Stimulated activated CD4-positive, alpha-beta T cell treated with anti-CD3 and anti-CD28 coated beads, TNF-alpha, amount 100 ng/mL, for 24 hours (primary cell): ENCODE measurements at regions not wholly inside any gene's neighbourhood (a gene's known extent, or its start where the extent isn't known, plus 50 kb on each side); places are given as distances from the start of the nearest gene placed in this dataset.

Experiments used
- DNase-seq, 3 experiments: peaks; one replicate each; pipeline ENCODE4 v3.0.0-alpha.2; 2020; ENCODE audit warnings: low read depth in 3 of 3

GRCh38 chr4:53775381-53775780 is 184.1 kb upstream of the LNX1 start:
- DNase-seq, result no peak

DNA sequence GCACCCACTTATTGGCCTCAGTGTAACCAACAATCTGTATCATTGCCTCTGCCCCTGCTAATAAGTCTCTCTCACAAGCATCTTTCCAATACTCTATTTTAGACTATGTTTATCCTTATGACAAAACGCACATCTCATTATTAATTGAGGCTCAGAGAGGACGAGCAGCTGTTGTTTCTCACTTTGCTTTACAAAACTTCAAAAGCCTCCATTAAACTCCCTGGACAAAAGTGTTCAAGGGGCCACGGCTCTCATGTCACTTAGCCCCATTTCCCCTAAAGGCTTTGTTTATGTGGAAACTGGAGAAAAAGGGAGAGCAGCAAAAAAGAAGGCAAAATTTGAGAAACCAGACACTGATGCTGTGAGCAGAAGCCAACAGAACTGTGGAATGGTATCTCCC is 180.0 kb upstream of the LNX1 start:
- DNase-seq, result no peak

- no peak for DNase-seq
Observed at GRCh38 chr4:53767482-53767881, 176.2 kb upstream of the LNX1 start.

- DNase-seq, result no peak
Observed at GRCh38 chr4:53764761-53765490, 173.6 kb upstream of the LNX1 start.

DNA sequence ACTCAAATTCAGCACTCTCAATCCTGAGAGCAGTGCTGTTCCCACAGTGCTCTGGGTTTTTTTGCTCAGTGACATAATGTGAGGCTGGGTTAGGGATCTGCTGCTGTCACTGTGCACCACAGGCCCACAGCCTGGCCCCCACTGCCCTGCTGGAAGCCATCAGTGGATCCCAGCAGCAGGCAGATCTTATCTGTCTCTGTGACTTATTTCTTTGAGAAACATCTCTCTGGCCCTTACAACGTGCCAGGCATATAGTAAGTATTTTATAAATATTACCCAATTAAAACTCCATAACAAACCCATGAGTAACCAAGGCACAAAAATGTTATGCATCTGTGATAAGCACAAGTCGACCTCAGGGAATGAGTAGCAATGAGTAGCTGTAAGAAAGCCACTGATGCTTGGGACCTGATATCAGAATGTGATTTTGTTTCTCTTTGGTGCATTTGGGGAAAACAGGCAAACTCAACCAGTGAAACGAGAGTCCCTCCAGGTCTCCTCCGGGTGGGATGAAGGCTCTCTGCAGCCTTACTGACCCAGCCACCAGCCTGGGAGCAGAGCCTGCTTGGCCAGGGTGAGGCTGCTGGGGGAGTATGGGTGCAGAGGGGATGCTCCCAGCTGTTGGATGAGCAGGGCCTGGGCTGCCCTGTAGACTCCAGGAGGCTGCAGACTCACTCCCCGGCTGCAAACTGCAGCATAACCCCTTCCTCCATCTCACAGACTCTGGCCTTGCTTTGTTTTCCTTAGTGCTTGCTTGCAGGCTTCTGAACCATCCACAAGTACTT is 172.7 kb upstream of the LNX1 start:
- no peak for DNase-seq

DNA sequence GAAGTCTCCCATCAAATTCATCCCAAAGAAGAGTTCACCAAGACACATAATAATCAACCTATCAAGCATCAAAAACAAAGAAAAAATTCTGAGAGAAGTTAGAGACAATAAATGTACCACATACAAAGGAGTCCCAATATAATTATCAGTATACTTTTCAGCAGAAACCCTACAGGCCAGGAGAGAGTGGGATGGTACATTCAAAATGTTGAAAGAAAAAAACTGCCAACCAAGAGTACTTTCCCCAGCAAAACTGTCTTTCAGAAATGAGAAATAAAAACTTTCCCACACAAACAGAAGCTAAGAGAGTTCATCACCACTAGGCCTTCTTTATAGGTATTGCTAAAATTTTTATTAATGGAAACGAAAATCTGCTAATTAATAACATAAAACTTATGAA is 164.4 kb upstream of the LNX1 start:
- no peak for DNase-seq

DNA sequence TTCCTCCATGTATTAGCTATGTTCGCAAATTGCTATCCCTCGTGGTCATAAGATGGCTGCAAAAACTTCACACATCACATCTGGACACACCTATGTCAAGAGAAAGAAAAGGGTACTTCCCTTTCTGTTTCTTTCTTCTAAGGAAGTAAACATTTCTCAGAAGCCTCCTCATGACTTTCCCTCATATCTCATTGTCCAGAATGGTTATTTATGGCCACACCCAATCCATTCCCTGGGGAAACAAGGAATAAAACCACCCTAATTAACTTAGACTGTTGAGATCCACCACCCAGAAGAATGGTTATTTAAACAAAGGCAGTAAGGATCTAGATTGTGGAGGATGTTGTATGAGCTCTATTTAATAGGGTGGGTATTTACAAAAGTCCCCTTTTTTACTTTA is 160.8 kb upstream of the LNX1 start:
- DNase-seq, result no peak

- DNase-seq, result no peak
Observed at GRCh38 chr4:53748328-53748772, 157.1 kb upstream of the LNX1 start.

- no peak for DNase-seq
Observed at GRCh38 chr4:53747401-53747800, 156.1 kb upstream of the LNX1 start.

GRCh38 chr4:53744446-53745160 is 153.3 kb upstream of the LNX1 start:
- DNase-seq, result no peak

GRCh38 chr4:53734584-53735353 is 143.5 kb upstream of the LNX1 start:
- no peak for DNase-seq

GRCh38 chr4:53734182-53734581 is 142.9 kb upstream of the LNX1 start:
- no peak for DNase-seq

DNA sequence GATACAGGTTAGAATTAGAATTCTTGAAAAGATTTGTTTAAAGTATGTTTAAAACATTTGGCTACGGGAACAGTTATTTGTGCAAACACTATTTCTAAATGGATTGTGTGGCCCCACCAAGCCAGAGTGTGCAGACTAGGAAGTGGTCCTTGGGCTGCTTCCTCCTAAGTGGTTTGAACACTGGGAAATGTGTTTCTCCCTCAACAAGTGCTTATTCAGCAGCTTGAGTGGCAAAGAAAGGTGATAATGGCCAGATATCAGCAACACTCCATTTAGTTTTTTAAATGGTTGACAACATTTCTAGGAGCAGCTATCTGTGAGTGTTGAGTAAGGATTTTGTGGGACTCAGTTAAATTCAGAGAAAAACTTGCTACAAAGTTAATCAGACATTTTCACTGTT is 141.4 kb upstream of the LNX1 start:
- no peak for DNase-seq

GRCh38 chr4:53730031-53730805 is 138.9 kb upstream of the LNX1 start:
- DNase-seq, result no peak

- no peak for DNase-seq
Observed at GRCh38 chr4:53722110-53722509, 130.8 kb upstream of the LNX1 start.

DNA sequence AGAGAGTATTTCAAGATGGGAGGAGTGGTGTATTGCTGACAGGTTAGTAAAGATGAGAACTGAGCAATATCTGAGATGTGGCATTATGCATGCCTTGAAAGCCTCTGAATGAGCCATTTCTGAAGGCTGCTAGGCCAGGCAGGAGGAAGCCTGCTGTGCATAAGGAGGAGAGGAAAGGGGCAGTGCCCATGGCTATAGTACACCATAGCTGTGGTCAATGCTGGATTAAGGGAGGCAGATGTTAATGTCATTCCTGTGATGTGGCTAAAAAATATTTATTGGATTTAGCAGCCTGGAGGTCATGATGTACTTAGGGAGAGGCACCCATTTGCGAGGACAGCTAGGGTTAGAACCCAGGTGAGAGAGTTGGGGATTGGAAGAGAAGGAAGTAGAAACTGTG is 130.0 kb upstream of the LNX1 start:
- DNase-seq, result no peak

DNA sequence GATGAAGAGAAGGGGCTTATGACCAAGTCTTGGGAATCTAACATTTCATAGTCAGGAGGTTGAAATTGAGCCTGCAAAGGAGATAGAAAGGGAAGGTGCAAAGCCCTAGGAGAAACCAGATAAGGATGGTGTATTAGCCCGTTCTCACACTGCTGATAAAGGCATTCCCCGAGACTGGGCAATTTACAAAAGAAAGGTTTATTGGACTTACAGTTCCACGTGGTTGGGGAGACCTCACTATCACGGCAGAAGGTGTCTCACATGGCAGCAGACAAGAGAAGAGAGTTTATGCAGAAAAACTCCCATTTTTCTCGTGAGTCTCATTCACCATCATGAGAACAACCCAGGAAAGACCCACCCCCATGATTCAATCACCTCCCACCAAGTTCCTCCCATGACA is 129.5 kb upstream of the LNX1 start:
- DNase-seq, result no peak

DNA sequence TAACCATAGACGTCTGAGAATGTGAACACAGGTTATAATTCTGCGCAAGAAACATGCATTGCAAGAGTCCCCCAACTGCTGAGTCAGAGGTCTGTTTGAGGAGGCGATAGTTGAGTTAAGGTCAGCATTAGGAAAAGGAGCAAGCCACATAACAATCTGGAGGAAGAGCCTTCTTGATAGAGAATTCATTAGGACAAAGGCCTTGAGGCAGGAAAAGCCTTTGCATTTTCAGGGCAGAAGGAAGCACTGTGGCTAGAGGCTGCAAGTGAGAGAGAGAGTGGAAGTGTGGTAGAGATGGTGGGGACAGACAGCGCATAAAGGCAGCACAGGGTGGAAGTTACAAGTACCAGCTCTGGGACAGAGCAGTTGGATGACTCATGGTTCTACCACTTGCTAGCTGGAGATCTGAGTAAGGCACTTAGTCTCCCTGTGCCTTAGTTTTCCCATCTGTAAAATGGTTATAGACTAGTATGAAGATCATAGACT is 125.8 kb upstream of the LNX1 start:
- no peak for DNase-seq

GRCh38 chr4:53716471-53717063 is 125.3 kb upstream of the LNX1 start:
- no peak for DNase-seq

- DNase-seq, result no peak
Observed at GRCh38 chr4:53716011-53716410, 124.7 kb upstream of the LNX1 start.
